Astrocyte (in vitro differentiated cells and primary cell): ENCODE measurements at regions not wholly inside any gene's neighbourhood (a gene's known extent, or its start where the extent isn't known, plus 50 kb on each side); places are given as distances from the start of the nearest gene placed in this dataset.

Experiments used
- EZH2 ChIP-seq: IDR thresholded peaks from 2 replicates; pipeline ENCODE4 v1.6.1; 2012; ENCODE audit warnings: mild to moderate bottlenecking, low read length, inconsistent platforms; ENCODE audit not compliant: insufficient read depth
- TF ChIP-seq, protein P1 (sequence below): IDR thresholded peaks from 2 replicates; pipeline ENCODE4 v1.5.1; 2011; ENCODE audit warnings: low read depth, mild to moderate bottlenecking, inconsistent platforms, low read length, moderate library complexity; ENCODE audit not compliant: insufficient read depth

DNA sequence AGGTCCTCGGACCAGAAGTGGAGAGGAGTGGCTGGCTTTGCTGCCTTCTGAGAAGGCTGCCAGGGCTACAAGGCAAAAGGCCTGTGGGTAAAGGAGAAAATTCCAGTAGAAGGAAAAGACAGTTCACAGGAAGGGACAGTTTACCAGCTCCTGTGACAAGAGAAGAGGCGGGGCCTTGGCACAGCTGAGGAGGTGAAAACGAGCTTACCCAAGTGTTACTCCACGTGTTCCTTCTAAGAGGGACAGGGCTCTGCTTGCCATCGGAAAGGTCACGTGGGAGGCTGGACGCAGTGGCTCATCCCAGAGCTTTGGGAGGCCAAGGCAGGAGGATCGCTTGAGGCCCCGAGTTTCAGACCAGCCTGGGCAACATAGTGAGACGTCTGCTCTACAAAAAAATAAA is 129.4 kb upstream of the ZNF746 start:
- no peak for TF ChIP-seq EZH2
- TF ChIP-seq, protein P1, sequence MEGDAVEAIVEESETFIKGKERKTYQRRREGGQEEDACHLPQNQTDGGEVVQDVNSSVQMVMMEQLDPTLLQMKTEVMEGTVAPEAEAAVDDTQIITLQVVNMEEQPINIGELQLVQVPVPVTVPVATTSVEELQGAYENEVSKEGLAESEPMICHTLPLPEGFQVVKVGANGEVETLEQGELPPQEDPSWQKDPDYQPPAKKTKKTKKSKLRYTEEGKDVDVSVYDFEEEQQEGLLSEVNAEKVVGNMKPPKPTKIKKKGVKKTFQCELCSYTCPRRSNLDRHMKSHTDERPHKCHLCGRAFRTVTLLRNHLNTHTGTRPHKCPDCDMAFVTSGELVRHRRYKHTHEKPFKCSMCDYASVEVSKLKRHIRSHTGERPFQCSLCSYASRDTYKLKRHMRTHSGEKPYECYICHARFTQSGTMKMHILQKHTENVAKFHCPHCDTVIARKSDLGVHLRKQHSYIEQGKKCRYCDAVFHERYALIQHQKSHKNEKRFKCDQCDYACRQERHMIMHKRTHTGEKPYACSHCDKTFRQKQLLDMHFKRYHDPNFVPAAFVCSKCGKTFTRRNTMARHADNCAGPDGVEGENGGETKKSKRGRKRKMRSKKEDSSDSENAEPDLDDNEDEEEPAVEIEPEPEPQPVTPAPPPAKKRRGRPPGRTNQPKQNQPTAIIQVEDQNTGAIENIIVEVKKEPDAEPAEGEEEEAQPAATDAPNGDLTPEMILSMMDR: no peak
